ENCODE measurements at regions not wholly inside any gene's neighbourhood (a gene's known extent, or its start where the extent isn't known, plus 50 kb on each side); places are given as distances from the start of the nearest gene placed in this dataset.

GRCh38 chr6:156046268-156046665 is 590.6 kb upstream of the NOX3 start:
- Histone ChIP-seq H3K9me3 (ENCODE audit: control insufficient read depth, low read length) (no peaks in the 10 kb centered on the region), H3K27ac (ENCODE audit: low read depth, low read length, severe bottlenecking) (no peak overlapping the region), H3K36me3 (ENCODE audit: control insufficient read depth, insufficient read depth, low read length) (no peaks in the 10 kb centered on the region), H3K4me1 (ENCODE audit: control insufficient read depth, insufficient read depth, low read length, poor library complexity, severe bottlenecking) (no peaks in the 10 kb centered on the region), H3K4me3 (ENCODE audit: extremely low read depth, insufficient read depth, low read length, poor library complexity, severe bottlenecking) (no peak overlapping the region)
- 83 to 90% methylated on average over 1 to 2 of the region's 2 CpGs for WGBS, 2 experiments (ENCODE audit: insufficient coverage in 2 of 2)

DNA sequence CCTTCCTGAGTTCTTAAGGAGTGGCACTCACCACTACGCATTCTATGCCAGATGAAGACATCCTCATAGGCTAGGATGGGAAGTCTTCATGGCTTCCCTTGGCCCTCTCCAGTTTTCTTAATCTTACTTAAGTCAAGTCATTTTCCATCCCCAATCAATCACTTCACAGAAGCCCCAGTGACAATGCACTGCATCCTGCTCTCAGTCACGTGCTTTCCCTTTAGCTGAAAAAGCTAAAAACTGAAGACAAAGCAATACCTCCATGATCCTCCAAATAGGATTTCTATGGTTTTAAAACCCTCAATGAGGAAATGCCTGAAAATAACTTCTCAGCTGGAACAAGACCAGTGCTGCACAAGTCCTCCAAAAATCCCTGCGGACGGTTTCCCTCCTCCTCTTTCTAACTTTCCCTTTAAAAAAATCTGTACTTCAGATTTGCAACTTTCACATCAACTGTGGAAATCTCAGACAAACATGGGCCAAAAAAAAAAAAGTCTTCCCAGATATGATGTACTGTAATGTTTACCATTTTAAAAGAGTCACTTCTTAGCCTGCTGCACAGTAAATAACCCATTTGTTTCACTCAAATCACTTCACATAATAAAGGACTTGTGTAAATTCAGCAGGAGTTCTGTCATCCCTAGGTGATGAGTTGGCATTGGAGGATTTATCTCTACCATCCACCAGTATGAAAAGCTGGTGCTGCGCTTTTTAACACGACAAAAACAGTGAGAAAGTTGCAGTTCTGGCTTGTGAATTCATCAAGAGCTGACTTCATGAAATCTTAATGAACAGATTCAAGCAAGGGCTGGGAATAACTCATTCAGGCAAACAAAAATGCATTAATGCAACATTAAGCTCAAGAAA is 590.0 kb upstream of the NOX3 start:
- no peaks in the 10 kb centered on the region for H3K4me1 ChIP-seq (ENCODE audit: control insufficient read depth, insufficient read depth, low read length, poor library complexity, severe bottlenecking)
- 80 to 87% methylated on average over 2 to 5 of the region's 6 CpGs for WGBS, 2 experiments (ENCODE audit: insufficient coverage in 2 of 2)
- no peak overlapping the region for H3K27ac ChIP-seq (ENCODE audit: low read depth, low read length, severe bottlenecking)
- H3K36me3 ChIP-seq (ENCODE audit: control insufficient read depth, insufficient read depth, low read length), result no peaks in the 10 kb centered on the region
- H3K9me3 ChIP-seq (ENCODE audit: control insufficient read depth, low read length), result no peaks in the 10 kb centered on the region
- H3K4me3 ChIP-seq (ENCODE audit: extremely low read depth, insufficient read depth, low read length, poor library complexity, severe bottlenecking), result no peak overlapping the region

GRCh38 chr6:156033598-156033997 is 578.0 kb upstream of the NOX3 start:
- Histone ChIP-seq H3K9me3 (ENCODE audit: control insufficient read depth, low read length) (no peaks in the 10 kb centered on the region), H3K27ac (ENCODE audit: low read depth, low read length, severe bottlenecking) (no peak overlapping the region), H3K36me3 (ENCODE audit: control insufficient read depth, insufficient read depth, low read length) (no peaks in the 10 kb centered on the region), H3K4me1 (ENCODE audit: control insufficient read depth, insufficient read depth, low read length, poor library complexity, severe bottlenecking) (no peaks in the 10 kb centered on the region), H3K4me3 (ENCODE audit: extremely low read depth, insufficient read depth, low read length, poor library complexity, severe bottlenecking) (no peak overlapping the region)

DNA sequence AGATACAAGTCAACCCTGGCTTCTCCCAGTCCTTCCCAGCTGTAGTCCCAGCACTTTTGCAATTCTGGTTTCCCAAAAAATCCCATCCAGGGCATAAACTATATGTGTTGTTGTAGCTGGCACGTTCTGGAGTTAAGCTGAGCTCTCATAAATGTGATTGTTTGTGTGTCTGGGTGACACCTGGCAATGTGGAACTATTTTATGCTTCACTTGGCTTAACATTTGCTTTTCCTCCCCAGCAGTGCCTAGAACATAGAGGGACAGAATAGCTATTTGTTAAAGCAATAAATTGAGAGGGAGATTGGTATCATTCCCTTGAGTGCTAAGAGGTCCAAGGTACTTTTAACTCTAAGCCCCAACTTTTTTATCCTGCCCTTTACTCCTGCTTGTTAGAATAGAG is 575.9 kb upstream of the NOX3 start:
- WGBS, 2 experiments (ENCODE audit: insufficient coverage in 2 of 2), result no CpG with 5 or more reads among the region's 1 CpG
- Histone ChIP-seq H3K36me3 (ENCODE audit: control insufficient read depth, insufficient read depth, low read length) (no peaks in the 10 kb centered on the region), H3K9me3 (ENCODE audit: control insufficient read depth, low read length) (no peaks in the 10 kb centered on the region), H3K4me1 (ENCODE audit: control insufficient read depth, insufficient read depth, low read length, poor library complexity, severe bottlenecking) (no peaks in the 10 kb centered on the region), H3K27ac (ENCODE audit: low read depth, low read length, severe bottlenecking) (no peak overlapping the region), H3K4me3 (ENCODE audit: extremely low read depth, insufficient read depth, low read length, poor library complexity, severe bottlenecking) (no peak overlapping the region)

DNA sequence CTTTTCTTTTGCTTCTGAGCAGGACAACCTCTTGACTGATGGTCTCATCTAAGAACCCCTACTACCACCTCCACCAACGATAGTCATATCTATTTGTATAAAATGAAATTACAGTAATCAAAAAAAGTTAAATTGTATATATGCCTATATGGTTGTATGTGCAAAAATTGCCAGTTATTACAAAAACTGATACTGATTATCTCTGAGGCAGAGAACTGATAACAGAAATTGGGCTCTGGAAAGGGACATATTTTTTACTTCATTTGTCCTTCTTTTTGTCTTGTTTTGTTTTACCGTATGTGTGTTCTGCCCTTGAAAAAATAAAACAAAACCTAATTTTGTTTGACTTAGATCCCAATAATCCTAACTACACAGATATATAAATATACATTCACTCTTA is 574.4 kb upstream of the NOX3 start:
- H3K4me3 ChIP-seq (ENCODE audit: extremely low read depth, insufficient read depth, low read length, poor library complexity, severe bottlenecking), result no peak overlapping the region
- no peaks in the 10 kb centered on the region for H3K36me3 ChIP-seq (ENCODE audit: control insufficient read depth, insufficient read depth, low read length)
- peaks cover 5% of the 10 kb centered on the region for H3K9me3 ChIP-seq (ENCODE audit: control insufficient read depth, low read length)
- H3K27ac ChIP-seq (ENCODE audit: low read depth, low read length, severe bottlenecking), result no peak overlapping the region
- H3K4me1 ChIP-seq (ENCODE audit: control insufficient read depth, insufficient read depth, low read length, poor library complexity, severe bottlenecking), result no peaks in the 10 kb centered on the region
- no CpG with 5 or more reads among the region's 2 CpGs for WGBS, 2 experiments (ENCODE audit: insufficient coverage in 2 of 2)

GRCh38 chr6:156029286-156029985 is 573.8 kb upstream of the NOX3 start:
- Histone ChIP-seq H3K4me3 (ENCODE audit: extremely low read depth, insufficient read depth, low read length, poor library complexity, severe bottlenecking) (no peak overlapping the region), H3K36me3 (ENCODE audit: control insufficient read depth, insufficient read depth, low read length) (no peaks in the 10 kb centered on the region), H3K9me3 (ENCODE audit: control insufficient read depth, low read length) (peaks cover 5% of the 10 kb centered on the region), H3K4me1 (ENCODE audit: control insufficient read depth, insufficient read depth, low read length, poor library complexity, severe bottlenecking) (no peaks in the 10 kb centered on the region), H3K27ac (ENCODE audit: low read depth, low read length, severe bottlenecking) (no peak overlapping the region)
- WGBS, 2 experiments (ENCODE audit: insufficient coverage in 2 of 2), result 88 to 90% methylated on average over 10 to 11 of the region's 13 CpGs

- Histone ChIP-seq H3K9me3 (ENCODE audit: control insufficient read depth, low read length) (peaks cover 6% of the 10 kb centered on the region), H3K36me3 (ENCODE audit: control insufficient read depth, insufficient read depth, low read length) (no peaks in the 10 kb centered on the region), H3K4me1 (ENCODE audit: control insufficient read depth, insufficient read depth, low read length, poor library complexity, severe bottlenecking) (no peaks in the 10 kb centered on the region), H3K4me3 (ENCODE audit: extremely low read depth, insufficient read depth, low read length, poor library complexity, severe bottlenecking) (no peak overlapping the region), H3K27ac (ENCODE audit: low read depth, low read length, severe bottlenecking) (no peak overlapping the region)
- WGBS, 2 experiments (ENCODE audit: insufficient coverage in 2 of 2), result 86 to 92% methylated on average over 12 of the region's 15 CpGs
Observed at GRCh38 chr6:156028335-156029131, 572.9 kb upstream of the NOX3 start.

DNA sequence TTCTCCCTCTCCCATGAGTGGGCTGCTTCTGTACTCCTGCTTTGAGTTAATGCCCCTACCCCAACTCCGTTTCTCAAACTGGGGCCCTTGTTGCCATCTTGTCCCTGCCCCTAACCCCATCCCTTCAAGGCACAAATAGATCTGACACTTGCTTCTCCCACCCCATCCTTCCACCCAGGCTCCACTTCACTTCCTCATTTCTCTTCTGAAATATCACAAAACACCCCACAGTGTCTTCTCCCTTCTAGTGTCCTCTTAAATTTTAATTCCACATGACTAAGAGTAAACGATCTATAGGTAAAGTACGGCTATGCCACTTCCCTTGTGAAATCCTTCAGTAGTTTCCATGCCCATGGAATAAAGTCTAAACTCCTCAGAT is 571.6 kb upstream of the NOX3 start:
- H3K4me1 ChIP-seq (ENCODE audit: control insufficient read depth, insufficient read depth, low read length, poor library complexity, severe bottlenecking), result no peaks in the 10 kb centered on the region
- H3K36me3 ChIP-seq (ENCODE audit: control insufficient read depth, insufficient read depth, low read length), result no peaks in the 10 kb centered on the region
- H3K4me3 ChIP-seq (ENCODE audit: extremely low read depth, insufficient read depth, low read length, poor library complexity, severe bottlenecking), result no peak overlapping the region
- WGBS, 2 experiments (ENCODE audit: insufficient coverage in 2 of 2), result 86 to 90% methylated on average over 3 of the region's 3 CpGs
- H3K9me3 ChIP-seq (ENCODE audit: control insufficient read depth, low read length), result peaks cover 10% of the 10 kb centered on the region
- no peak overlapping the region for H3K27ac ChIP-seq (ENCODE audit: low read depth, low read length, severe bottlenecking)

GRCh38 chr6:156026486-156027247 is 571.0 kb upstream of the NOX3 start:
- 83 to 97% methylated on average over 3 of the region's 4 CpGs for WGBS, 2 experiments (ENCODE audit: insufficient coverage in 2 of 2)
- Histone ChIP-seq H3K36me3 (ENCODE audit: control insufficient read depth, insufficient read depth, low read length) (no peaks in the 10 kb centered on the region), H3K9me3 (ENCODE audit: control insufficient read depth, low read length) (peaks cover 10% of the 10 kb centered on the region), H3K4me3 (ENCODE audit: extremely low read depth, insufficient read depth, low read length, poor library complexity, severe bottlenecking) (no peak overlapping the region), H3K4me1 (ENCODE audit: control insufficient read depth, insufficient read depth, low read length, poor library complexity, severe bottlenecking) (peaks cover 3% of the 10 kb centered on the region), H3K27ac (ENCODE audit: low read depth, low read length, severe bottlenecking) (no peak overlapping the region)

DNA sequence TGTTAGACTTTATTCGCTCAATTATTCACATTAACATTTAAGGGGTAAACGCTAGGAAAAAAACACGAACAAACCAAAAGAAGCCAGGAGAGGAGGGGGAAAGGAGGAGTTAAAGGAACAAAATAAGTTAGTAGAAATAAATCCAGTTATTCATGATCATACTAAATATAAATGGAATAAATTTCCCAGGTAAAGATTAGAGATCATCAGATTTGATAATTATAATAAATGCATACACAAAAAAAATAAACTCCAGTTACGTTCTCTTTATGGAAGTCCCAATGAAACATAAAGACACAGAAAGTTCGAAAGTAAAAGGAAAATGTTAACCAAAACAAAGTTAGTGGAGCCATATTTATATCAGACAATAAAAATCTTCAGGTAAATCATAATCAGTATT is 568.7 kb upstream of the NOX3 start:
- Histone ChIP-seq H3K27ac (ENCODE audit: low read depth, low read length, severe bottlenecking) (no peak overlapping the region), H3K36me3 (ENCODE audit: control insufficient read depth, insufficient read depth, low read length) (no peaks in the 10 kb centered on the region), H3K9me3 (ENCODE audit: control insufficient read depth, low read length) (peaks cover 10% of the 10 kb centered on the region), H3K4me3 (ENCODE audit: extremely low read depth, insufficient read depth, low read length, poor library complexity, severe bottlenecking) (no peak overlapping the region), H3K4me1 (ENCODE audit: control insufficient read depth, insufficient read depth, low read length, poor library complexity, severe bottlenecking) (peaks cover 7% of the 10 kb centered on the region)
- WGBS, 2 experiments (ENCODE audit: insufficient coverage in 2 of 2), result no CpG with 5 or more reads among the region's 5 CpGs

Measured in mesodermal cell (in vitro differentiated cells).